HepG2 (cell line): ENCODE measurements at regions not wholly inside any gene's neighbourhood (a gene's known extent, or its start where the extent isn't known, plus 50 kb on each side); places are given as distances from the start of the nearest gene placed in this dataset.

Source experiments
- KDM3A ChIP-seq: IDR thresholded peaks from 2 replicates; pipeline ENCODE4 v1.6.1; 2018; ENCODE audit warnings: low read depth, missing compliant biosample characterization
- KLF12 ChIP-seq: sonication (generic); formaldehyde crosslinking; IDR thresholded peaks from 2 replicates; pipeline ENCODE4 v1.4.0; 2020; ENCODE audit warnings: missing genetic modification reagents, borderline replicate concordance
- MEF2D ChIP-seq: sonication (generic); formaldehyde crosslinking; IDR thresholded peaks from 2 replicates; pipeline ENCODE4 v1.5.1; 2020; ENCODE audit warnings: mild to moderate bottlenecking, missing genetic modification reagents
- ZMYM3 ChIP-seq: sonication (generic); formaldehyde crosslinking; IDR thresholded peaks from 2 replicates; pipeline ENCODE4 v1.5.1; 2020; ENCODE audit warnings: mild to moderate bottlenecking, missing genetic modification reagents
- ZNF160 ChIP-seq: sonication (generic); formaldehyde crosslinking; IDR thresholded peaks from 2 replicates; pipeline ENCODE4 v1.8.0; 2022; ENCODE audit warnings: mild to moderate bottlenecking, inconsistent platforms, missing genetic modification reagents
- ZNF441 ChIP-seq: sonication (generic); formaldehyde crosslinking; IDR thresholded peaks from 2 replicates; pipeline ENCODE4 v1.7.0; 2021; ENCODE audit warnings: missing genetic modification reagents, borderline replicate concordance
- TF ChIP-seq, protein P1 (sequence below), 2 experiments: sonication (generic) in 1 of 2; formaldehyde crosslinking in 1 of 2; IDR thresholded peaks; 2 replicates each; pipeline versions ENCODE4 v1.6.1 to v1.9.0; 2014 to 2022; ENCODE audit warnings: antibody characterized with exemption in 1 of 2, borderline replicate concordance in 1 of 2, inconsistent platforms in 1 of 2, low read depth in 1 of 2, missing genetic modification reagents in 1 of 2
- TF ChIP-seq, protein P2 (sequence below): sonication (generic); formaldehyde crosslinking; IDR thresholded peaks from 2 replicates; pipeline ENCODE4 v1.8.0; 2022; ENCODE audit warnings: mild to moderate bottlenecking, missing genetic modification reagents
- TF ChIP-seq, protein P3 (sequence below): sonication (generic); formaldehyde crosslinking; IDR thresholded peaks from 2 replicates; pipeline ENCODE4 v1.4.0; 2020; ENCODE audit warnings: missing genetic modification reagents; ENCODE audit errors: not compliant biosample characterization

- TF ChIP-seq, protein P1, sequence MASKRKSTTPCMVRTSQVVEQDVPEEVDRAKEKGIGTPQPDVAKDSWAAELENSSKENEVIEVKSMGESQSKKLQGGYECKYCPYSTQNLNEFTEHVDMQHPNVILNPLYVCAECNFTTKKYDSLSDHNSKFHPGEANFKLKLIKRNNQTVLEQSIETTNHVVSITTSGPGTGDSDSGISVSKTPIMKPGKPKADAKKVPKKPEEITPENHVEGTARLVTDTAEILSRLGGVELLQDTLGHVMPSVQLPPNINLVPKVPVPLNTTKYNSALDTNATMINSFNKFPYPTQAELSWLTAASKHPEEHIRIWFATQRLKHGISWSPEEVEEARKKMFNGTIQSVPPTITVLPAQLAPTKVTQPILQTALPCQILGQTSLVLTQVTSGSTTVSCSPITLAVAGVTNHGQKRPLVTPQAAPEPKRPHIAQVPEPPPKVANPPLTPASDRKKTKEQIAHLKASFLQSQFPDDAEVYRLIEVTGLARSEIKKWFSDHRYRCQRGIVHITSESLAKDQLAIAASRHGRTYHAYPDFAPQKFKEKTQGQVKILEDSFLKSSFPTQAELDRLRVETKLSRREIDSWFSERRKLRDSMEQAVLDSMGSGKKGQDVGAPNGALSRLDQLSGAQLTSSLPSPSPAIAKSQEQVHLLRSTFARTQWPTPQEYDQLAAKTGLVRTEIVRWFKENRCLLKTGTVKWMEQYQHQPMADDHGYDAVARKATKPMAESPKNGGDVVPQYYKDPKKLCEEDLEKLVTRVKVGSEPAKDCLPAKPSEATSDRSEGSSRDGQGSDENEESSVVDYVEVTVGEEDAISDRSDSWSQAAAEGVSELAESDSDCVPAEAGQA (IDR thresholded peaks at IDR 0.05; ENCODE audit: low read depth), result no peak
- TF ChIP-seq, protein P1 (CRISPR knock-in tag; IDR thresholded peaks at IDR 0.05; ENCODE audit: borderline replicate concordance), result no peak
- TF ChIP-seq ZNF441 (CRISPR knock-in tag) (no peak), ZMYM3 (CRISPR knock-in tag) (no peak), KDM3A (CRISPR knock-in tag) (no peak), ZNF160 (CRISPR knock-in tag) (no peak), KLF12 (CRISPR knock-in tag) (no peak), MEF2D (CRISPR knock-in tag) (no peak)
- TF ChIP-seq, protein P2, sequence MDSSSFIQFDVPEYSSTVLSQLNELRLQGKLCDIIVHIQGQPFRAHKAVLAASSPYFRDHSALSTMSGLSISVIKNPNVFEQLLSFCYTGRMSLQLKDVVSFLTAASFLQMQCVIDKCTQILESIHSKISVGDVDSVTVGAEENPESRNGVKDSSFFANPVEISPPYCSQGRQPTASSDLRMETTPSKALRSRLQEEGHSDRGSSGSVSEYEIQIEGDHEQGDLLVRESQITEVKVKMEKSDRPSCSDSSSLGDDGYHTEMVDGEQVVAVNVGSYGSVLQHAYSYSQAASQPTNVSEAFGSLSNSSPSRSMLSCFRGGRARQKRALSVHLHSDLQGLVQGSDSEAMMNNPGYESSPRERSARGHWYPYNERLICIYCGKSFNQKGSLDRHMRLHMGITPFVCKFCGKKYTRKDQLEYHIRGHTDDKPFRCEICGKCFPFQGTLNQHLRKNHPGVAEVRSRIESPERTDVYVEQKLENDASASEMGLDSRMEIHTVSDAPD (CRISPR knock-in tag), result no peak
- TF ChIP-seq, protein P3, sequence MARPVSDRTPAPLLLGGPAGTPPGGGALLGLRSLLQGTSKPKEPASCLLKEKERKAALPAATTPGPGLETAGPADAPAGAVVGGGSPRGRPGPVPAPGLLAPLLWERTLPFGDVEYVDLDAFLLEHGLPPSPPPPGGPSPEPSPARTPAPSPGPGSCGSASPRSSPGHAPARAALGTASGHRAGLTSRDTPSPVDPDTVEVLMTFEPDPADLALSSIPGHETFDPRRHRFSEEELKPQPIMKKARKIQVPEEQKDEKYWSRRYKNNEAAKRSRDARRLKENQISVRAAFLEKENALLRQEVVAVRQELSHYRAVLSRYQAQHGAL (CRISPR knock-in tag), result no peak
These were observed 266.0 kb upstream of the NT5E start (continued) for GRCh38 chr6:85183841-85184240.
